ENCODE measurements at regions not wholly inside any gene's neighbourhood (a gene's known extent, or its start where the extent isn't known, plus 50 kb on each side); places are given as distances from the start of the nearest gene placed in this dataset.

DNA sequence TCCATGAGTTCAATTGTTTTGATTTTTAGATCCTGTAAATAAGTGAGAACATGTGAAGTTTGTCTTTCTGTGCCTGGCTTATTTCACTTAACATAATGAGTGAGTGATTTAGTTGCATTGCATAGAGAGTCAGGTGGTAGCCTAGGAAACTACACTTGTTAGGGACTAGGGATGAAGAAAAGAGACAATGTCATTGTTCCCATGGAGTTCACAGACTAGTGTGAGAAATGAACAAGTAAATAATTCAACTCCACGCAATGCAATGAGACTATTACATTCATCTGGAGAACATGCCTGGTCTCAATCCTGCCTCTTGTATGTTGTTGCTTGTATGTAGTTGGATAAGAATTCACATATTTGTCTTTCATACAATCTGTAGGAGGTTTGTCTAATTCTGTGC is 76.3 kb upstream of the B3GAT2 start:
- TF ChIP-seq, protein P1, sequence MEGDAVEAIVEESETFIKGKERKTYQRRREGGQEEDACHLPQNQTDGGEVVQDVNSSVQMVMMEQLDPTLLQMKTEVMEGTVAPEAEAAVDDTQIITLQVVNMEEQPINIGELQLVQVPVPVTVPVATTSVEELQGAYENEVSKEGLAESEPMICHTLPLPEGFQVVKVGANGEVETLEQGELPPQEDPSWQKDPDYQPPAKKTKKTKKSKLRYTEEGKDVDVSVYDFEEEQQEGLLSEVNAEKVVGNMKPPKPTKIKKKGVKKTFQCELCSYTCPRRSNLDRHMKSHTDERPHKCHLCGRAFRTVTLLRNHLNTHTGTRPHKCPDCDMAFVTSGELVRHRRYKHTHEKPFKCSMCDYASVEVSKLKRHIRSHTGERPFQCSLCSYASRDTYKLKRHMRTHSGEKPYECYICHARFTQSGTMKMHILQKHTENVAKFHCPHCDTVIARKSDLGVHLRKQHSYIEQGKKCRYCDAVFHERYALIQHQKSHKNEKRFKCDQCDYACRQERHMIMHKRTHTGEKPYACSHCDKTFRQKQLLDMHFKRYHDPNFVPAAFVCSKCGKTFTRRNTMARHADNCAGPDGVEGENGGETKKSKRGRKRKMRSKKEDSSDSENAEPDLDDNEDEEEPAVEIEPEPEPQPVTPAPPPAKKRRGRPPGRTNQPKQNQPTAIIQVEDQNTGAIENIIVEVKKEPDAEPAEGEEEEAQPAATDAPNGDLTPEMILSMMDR (conservative IDR thresholded peaks at IDR 0.05) = no peak
- no peak for TF ChIP-seq ZFX (IDR thresholded peaks at IDR 0.05)
